HG03565 (cell line): ENCODE measurements at regions not wholly inside any gene's neighbourhood (a gene's known extent, or its start where the extent isn't known, plus 50 kb on each side); places are given as distances from the start of the nearest gene placed in this dataset.
"Not testable (repeated sequence)": the region's sequence is repeated elsewhere in the genome, so short reads cannot be mapped to it uniquely, and the experiment has no call there.

Source experiments
- ATAC-seq: cut with Tn5 transposase; IDR thresholded peaks from one replicate; pipeline ENCODE4 v1.9.1; 2021; ENCODE audit warnings: mild to moderate bottlenecking, moderate library complexity; ENCODE audit not compliant: unreplicated experiment

DNA sequence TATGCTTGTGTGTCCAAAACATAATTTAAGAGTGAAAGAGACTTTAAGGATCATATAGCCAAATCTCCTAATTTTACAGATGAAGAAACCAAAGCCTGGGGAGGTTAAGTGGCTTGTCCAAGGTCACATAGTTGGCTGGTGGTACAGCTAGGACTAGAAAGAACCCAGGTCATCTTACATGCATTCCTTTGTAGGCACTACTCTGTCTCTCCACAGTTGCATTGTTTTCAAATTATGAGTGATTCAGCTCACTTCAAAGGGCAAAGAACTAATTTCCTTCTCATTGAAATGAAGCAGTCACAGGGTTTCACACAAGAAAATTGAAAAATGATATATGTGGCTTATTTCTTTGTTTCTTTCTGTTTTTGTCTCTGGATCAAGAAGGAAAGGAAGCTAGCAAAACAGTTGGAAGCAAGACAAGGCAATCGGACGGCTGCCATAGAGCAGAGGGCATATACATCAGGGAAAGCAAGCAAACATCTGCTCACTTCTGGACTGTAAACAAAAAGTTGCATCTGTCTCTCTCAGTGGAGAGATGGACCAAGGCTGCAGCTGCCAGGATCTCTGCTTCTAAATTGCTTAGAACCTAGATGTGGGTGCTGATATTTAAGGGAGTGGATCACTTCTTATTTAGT lies 107.5 kb upstream of the AMOT start:
- no peak for ATAC-seq

DNA sequence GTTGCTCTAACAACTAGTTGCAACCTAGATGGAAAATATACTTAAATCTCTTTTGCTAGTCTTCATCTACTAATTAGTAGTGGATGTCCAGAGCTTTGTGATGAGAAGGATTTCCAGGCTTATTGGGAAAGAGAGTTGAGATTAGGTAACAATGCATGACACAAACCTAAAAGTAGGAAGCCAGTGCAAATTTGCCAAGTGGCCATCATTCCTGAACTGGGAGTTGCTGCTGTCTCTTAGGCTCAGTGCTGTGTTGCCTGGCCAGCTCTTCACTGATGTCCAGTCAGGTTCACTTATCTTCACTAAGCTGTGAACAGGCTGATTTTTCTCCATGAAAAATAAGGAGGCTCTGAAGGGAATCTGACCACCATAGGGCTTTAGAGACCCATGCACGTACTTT lies 105.6 kb upstream of the AMOT start:
- ATAC-seq = no peak

DNA sequence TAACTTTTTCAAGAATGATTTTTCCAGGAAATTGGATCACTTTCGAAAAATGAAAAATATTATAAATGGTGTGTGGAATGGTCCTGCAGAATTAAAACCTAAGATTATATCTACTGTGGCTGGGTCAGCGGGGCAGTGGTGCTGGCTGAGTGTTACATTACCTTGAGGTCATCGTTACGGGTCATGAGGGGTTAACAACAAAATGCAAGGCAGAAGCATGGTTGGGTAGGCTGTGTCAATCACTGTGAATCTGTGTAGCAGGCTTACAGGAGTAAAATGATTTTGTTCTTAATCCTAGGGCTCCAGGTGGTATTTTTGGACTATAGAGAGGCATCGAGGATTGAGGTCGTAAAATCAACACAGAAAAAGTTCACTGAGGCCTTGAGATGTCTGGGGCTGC lies 105.2 kb upstream of the AMOT start:
- ATAC-seq = no peak

DNA sequence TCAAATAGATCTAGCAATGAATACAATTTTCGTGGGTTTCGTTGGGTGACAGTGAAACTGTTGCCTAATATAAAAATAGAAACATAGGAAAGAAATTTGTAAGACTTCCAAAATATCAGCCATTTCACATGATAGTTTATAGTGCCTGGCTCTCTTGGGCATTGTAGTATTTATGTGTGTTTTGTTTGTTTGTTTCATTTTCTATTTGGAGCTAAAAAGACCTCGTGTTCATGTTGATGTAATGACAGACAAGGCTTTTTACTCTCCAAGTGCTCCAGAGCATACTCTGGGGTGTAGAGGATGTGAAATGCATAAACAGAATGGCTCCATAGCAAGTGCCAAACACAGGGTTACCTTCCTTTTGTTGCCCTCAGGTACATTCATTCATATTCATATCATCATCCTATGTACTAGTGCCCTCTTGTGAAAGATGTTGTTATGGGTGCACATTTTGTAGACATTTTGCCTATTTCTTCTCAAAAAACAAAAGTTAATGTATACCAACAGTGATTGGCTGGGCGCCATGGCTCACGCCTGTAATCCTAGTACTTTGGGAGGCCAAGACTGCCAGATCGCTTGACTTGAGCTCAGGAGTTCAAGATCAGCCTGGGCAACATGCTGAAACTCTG lies 100.7 kb upstream of the AMOT start:
- peak; percentile 87 for ATAC-seq

DNA sequence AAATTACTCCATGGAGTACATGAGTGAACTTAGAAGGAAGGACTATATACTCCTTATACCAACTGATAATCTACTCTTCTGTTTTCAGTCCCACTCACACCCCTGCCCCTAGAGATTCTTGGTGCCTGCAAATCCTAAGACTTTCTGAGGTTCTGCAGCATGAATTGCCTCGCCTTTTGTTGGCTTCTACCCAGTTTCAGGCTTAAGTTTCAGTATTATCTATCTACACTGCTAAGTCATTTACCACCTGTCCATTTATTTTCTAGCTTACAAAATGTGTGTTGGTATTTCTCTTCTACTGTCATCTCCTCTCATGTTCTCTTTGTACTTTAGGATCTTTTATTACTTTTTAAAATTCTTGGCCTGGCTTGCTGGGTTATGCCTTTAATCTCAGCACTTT lies 94.4 kb upstream of the AMOT start:
- ATAC-seq = no peak

DNA sequence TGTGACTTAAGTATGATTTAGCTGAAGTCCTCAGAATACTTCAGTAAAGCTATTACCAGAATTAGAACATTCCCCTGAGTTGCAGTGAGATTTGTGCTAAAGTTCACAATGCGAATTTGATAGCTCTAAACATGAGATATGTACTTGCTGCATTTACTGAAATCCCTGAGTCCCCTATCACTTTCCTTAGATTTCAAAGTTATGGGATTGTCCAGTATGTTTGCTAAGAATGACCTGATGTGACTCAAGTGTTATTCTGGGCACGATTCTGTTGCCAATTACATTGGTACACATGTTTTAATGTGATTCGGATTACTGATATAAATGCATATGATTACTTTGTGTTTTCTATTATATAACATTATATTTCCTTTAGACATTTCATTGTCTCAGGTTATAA lies 91.3 kb upstream of the AMOT start:
- no peak for ATAC-seq

DNA sequence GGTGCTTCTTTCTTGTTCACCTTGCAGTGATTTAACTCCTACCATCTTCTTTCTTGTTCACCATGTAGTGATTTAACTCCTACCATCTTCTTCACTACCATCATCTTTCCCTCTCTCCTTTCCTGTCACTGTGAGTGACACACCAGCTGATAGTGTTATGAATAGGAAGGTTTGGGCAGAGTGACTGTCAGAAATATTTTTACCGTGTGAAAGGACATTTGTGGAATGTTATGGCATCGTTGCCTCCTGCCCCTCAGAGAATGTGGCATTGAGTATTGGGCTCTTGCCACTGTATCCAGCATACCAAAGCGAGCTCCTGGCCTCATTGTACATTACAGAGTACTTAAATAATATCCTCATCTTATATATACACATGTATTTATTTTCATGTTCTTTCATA lies 90.8 kb upstream of the AMOT start:
- no peak for ATAC-seq

DNA sequence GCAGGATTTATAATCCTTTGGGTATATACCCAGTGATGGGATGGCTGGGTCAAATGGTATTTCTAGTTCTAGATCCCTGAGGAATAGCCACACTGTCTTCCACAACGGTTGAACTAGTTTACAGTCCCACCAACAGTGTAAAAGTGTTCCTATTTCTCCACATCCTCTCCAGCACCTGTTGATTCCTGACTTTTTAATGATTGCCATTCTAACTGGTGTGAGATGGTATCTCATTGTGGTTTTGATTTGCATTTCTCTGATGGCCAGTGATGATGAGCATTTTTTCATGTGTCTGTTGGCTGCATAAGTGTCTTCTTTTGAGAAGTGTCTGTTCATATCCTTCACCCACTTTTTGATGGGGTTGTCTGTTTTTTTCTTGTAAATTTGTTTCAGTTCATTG lies 82.8 kb upstream of the AMOT start:
- not testable (repeated sequence) for ATAC-seq

DNA sequence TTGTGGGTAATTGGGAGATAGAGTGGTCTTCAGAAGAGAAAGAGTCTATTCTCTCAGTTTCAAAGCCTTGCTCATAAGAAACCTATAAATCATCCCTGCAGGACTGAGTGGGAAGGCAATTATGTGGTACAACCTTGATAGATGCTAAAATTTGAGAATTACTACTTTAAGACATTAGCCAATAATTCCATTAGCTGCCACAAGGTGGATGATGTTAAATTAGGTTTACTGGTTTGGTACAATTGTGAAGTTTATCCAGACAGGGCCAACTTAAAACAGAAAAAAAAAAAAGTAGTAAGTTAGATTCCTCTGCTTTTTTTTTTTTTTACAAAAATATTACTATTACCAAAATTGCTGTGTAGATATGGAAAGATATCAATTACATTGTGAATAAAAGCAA lies 73.2 kb upstream of the AMOT start:
- no peak for ATAC-seq

DNA sequence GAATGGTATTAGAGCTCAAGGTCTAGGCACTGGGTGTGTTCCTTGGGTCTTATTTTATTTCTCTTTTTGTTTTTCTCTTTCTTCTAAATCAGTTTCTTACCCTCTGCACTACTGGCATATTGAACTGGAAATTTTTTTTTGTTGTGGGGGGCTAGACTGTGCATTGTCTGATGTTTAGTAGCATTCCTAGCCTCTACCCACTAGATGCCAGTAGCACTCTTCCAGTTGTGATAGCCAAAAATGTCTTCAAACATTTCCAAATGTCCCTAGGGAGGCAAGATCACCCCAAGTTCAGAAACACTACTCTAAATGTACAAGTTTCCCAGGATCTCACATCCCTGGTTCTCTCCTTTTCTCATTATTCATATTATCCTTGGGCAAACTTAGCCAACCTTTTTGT lies 69.8 kb upstream of the AMOT start:
- no peak for ATAC-seq

DNA sequence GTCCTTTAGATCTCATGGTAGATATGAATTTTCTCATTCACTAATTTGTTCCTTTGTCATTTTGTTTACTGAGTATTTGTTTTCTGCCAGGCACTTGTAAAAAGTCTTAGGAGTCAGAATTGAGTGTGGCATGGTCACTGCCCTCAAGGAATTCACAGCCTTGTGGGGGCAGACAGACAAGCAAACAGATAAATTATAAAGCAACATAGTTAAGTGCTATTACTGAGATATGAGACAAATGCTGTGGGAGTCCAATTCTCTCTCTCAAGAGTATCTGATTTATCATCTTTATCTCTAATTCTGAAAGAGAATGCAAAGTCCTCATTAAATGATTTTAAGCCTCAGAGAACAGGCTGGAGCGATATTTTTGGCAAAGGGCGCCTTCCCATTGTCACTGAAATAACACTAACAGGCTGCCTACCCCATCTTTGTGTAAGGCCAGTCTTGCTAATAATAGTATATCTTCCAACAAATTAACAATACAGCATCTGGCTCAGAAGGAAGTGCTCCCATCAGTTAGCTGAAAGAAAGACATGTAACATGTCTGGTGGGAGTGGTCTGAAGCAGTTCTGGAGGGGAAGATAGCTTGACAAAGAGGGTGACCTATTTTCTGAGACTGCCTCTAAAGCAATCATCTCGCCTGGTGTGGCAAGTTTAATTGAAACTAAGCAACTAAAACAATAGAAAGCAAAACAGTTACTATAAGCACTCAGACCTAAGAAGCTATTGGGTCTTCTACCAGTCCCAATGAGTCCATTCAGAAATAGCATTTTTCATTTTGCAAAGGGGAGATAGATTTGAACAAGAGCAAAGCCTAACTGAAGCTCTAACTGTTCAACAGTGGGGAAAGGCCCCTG lies 61.5 kb upstream of the AMOT start:
- ATAC-seq = no peak

DNA sequence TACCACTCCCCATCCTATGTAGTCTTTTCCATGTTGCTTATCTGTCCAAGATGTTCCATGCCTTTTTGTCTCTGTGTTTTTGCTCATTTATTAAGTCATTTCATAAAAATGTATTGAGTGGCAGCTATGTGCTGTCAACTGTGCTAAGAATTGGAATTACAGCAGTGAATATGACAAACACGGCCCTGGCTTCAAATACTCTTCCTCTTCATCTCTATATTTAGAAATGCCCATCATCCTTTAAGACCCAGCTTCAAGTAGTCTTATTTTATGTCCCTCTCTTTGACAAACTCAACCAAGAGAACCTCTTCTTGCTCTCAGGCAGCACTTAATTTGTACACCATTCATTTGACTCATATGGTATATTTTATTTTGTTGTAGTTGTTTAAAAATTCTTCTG lies 55.4 kb upstream of the AMOT start:
- ATAC-seq = no peak
